GM19438 (cell line): ENCODE measurements at regions not wholly inside any gene's neighbourhood (a gene's known extent, or its start where the extent isn't known, plus 50 kb on each side); places are given as distances from the start of the nearest gene placed in this dataset.

Experiments
- ATAC-seq: cut with Tn5 transposase; IDR thresholded peaks from one replicate; pipeline ENCODE4 v1.9.1; 2021; ENCODE audit warnings: low read depth; ENCODE audit not compliant: unreplicated experiment

DNA sequence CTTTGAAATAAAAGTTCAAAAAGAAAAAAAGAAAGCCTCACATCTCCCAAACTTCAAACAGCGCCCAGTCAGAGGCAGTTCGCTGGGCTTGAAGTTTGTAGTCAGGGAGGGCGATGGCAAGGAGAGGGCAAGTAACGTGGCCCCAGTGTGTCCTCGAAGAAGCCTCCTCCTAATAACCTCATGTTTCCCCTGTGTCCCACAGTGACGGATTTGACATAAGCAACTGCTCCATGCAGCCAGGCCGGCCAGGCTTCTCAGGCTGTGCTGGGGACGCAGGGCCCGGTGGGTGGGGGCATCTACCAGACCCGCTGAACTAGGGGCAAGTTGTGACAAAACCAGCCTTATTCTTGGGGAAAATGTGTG lies 172.2 kb downstream of the ERCC6L2 start:
- ATAC-seq = no peak

GRCh38 chr9:96047116-96047639 lies 171.7 kb downstream of the ERCC6L2 start:
- ATAC-seq = no peak

GRCh38 chr9:96045811-96046210 lies 170.3 kb downstream of the ERCC6L2 start:
- no peak for ATAC-seq

DNA sequence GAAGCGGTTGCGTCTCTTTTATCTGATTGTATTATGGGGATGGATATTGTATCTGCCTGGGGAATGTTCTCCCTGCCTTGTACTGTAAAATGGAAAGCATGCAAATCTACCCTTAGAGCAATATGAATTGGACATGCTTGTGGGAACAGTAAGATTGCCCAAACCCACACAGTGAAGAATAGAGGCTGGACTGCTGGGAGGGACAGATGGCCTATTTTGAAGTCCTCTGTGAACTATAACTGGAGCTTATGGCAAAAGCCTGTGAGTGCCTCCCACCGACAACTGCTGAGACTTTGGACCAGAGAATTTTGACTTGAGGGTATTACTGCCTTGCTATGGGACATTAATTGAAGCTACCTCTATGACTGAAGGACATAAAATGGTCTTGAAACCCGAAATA lies 168.9 kb downstream of the ERCC6L2 start:
- no peak for ATAC-seq

DNA sequence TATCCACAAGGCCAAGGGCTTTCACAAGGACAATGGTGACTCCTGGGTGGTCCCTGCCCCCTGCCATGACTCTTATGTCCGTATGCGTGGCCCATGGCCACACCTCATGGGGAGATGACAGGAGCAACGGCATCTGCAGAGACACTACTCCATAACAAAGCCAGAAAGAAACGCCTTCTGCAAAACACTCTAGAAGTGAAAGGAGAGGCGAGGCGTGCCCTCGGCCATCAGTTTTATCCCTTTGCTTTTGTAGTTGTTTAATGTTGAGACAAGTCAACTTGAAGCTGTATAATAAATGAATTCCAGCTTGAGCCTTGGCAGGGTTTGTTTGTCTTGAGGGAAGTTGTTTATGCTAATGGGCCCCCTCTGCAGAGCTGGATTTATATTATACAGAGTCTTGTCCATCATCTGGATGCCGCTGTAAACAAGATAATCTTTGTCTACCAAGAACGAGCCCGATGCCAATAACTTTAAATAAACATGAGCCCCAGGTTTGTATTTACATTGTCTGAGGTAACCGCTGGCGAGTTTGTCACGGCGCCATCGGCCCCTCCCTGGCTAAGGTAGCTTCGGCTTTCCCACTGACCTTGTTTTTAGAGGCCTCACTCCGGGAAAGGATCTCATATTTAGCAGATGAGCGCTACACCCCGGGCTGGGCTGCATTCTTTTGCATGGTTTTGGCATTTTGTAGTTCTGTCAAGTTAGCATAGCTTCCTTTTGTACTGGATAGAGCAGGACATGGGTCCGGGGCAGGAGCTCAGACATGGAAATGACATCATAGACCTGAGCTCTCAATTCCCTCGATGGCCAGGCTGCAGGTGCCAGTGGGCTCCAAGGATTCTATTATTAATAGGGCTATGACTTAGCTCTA lies 165.3 kb downstream of the ERCC6L2 start:
- no peak for ATAC-seq

- no peak for ATAC-seq
These were observed 163.4 kb downstream of the ERCC6L2 start for GRCh38 chr9:96038914-96039313.

DNA sequence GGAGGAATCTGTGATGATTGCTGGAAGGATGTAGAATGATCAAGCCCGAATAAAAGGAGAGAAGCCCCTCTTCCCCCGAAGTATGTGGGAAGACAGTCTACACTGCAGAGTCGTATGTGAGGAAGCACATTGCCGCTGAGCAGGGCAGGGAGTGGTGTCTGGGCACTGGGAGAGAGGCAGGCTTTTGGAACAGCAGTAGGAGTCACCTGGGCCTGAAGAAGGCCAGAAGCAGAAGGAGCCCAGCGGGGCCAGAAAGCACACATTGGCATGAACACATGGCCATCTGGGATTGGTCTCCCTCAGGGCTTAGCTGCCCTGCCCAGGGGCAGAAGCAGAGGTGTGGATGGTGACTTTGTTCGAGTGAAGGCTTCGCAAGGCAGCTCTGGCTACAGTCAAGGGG lies 162.8 kb downstream of the ERCC6L2 start:
- ATAC-seq = no peak

- ATAC-seq = no peak
These were observed 159.1 kb downstream of the ERCC6L2 start for GRCh38 chr9:96034553-96035122.

DNA sequence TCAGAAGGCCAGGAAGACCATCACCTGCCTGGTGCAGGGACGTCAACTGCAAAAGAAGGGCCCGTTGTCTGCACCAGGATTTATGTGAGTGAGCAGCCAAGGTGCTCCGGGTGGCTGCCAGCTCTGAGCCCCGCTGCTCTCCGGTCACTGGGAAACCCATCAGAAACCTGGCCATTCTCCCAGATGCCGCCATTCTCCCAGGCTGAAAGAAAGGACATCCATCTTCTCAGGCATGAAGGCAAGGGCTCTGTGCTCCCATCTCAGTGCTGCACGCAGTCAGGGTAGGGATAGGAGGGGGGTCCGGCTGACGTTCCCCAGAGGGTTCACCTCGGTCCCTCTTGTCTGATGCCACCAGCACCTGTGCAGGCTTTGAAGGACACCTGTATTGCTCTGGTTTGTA lies 158.4 kb downstream of the ERCC6L2 start:
- no peak for ATAC-seq

- no peak for ATAC-seq
These were observed 156.5 kb downstream of the ERCC6L2 start for GRCh38 chr9:96031916-96032534.

DNA sequence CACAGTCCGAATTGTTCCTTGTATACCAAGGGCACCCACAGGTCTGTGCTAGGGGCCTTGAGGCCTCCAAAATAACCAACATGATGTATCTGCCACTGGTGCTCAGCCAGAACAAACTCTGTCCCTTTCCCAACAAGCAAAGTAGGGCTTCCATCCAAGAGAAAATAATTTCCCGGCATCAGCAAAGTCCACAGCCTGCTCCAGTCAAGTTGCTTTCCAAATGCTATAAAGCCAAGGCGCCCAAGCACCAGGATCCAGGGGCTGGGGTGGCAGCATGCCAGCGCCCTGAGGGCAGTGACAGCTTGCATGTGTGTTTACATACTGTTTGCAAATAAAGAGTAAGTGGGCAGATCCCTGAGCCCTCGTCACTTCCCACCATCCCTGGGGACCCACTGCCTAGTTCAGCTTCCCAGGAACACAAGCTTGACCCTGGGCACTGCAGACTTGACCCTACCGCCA lies 155.9 kb downstream of the ERCC6L2 start:
- ATAC-seq = no peak

GRCh38 chr9:96029722-96030530 lies 154.4 kb downstream of the ERCC6L2 start:
- ATAC-seq = no peak

- ATAC-seq = no peak
These were observed 152.0 kb downstream of the ERCC6L2 start for GRCh38 chr9:96027251-96028131.

DNA sequence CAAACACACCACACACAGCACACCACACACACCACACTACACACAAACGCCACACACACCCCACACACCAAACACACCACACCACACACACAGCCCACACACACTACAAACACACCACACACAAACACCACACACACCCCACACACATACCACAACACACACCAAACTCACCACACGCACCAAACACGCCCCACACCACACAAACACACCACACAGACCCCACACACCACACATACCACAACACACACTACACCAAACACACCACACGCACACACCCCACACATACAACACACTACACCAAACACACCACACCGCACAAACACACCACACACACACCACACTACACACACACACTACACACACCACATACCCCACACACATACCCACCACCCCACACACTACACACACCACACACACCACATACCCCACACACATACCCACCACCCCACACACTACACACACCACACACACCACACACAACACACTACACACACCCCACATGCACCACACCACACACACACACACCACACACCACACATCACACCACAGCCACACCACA lies 151.2 kb downstream of the ERCC6L2 start:
- no peak for ATAC-seq

DNA sequence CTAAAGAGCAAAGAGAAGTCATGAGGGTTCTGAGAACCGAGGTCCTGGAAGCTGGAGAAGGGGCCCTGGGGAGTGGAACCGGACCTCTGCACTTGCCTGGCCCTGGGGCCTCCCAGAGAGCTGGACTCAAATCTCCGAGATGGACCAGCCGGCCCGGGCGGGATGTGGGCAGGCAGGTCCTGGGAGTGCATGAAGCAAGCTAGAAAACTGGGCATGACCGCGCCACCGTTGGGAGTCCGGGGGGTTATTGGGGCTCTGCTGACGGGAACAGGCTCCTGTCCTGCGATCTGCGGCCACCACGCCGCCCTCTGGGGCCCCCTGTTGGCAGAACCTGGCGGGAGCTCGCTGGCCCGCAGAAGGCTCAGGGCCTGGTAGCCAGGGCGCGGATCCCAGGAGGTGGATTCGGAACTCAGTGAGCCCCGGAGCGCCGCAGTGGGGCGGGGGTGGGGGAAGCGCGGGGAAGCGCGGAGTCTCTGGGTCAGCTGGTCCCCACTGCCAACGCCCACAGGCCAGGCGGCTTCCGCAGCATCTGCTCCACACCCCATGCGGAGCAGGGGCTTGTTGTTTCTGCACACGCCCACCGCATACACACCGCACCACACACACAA lies 150.6 kb downstream of the ERCC6L2 start:
- no peak for ATAC-seq

DNA sequence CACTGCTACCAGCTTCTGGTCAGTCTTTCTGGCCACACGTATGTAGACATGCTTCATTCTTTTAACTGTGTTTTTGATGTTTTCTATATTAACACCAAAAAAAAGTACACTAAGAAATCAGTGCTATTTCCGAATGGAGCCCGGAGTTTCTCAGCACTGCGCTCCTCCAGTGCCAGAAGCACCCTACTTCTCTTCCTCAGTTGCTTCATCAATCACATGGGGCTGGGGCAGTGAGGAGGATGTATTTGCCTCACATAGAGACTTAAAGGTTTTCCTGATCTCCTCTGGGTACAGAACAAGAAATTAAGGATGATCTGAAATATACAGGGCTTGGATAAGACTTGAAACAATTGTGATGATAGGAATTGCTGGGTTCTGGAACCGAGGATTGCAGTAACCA lies 148.0 kb downstream of the ERCC6L2 start:
- no peak for ATAC-seq

DNA sequence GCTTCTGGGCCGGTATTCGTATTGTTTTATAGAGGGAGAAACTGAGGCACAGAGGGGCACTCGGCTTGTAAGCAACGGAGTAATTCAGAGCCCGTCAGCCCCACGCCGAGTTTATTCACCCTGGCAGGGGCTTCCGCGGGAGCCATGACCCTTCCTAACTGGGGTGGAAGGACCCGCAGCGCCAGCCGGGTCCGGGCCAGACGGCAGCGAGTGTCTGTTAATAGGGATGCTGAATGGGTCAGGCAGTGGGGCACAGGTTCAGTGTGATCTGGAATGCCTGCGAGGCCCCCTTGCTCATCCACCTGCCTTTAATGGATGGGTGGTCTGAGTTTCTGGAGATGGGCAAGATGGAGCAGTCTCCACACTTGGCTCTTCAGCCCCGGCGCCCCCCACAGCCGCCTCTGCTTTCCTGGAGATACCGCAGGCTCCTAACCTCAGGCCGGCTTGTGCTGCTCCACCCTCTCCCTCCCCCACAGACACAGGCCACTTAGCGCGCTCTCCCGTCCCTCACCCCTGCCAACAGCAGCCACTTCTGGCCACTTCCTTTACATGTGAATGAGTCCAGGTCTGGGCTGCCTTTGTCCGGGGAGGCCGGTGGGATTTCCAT lies 147.1 kb downstream of the ERCC6L2 start:
- ATAC-seq = no peak

DNA sequence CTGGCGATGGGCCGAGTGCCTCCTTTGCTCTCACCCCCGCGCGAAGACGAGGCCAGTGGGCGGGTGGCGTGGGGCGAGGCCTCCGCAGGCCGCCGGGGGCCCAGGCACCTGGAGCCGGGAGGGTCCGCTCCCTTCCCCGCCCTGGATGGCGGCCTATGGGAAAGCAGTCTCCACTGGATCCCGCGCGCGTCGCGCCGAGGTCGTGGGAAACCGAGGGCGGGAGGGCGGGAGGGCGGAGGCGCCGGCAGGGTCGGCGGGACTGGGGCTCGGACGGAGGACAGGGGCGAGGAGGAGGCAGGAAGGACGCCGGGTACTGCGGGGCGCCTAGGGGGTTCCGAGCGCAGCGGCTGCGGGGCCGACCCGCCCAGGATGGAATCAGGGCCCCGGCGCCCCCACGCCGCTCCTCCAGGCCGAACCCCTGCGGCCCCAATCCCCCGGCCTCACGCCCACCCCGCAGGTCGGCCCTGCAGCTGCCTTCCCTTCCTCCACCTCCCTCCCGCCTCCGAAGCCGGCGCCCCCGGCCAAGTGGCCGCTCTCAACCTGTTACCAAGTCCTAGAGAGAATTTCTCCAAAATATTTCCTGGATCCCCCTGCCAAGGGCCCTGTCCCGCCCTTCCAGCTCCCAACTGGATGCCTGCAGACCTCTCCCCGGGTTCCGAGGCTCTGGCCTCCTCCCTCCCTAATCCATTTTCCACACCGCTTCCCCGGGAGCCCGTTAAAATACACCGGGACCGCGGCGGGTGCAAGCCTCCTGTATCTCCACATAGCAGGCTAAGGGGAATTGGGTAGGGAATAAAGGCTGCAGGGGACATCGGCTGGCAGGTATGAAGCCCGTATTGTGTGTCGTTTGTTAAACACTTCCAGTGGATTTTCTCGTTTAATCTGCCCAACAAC lies 146.3 kb downstream of the ERCC6L2 start:
- no peak for ATAC-seq
